ENCODE measurements at regions not wholly inside any gene's neighbourhood (a gene's known extent, or its start where the extent isn't known, plus 50 kb on each side); places are given as distances from the start of the nearest gene placed in this dataset.

DNA sequence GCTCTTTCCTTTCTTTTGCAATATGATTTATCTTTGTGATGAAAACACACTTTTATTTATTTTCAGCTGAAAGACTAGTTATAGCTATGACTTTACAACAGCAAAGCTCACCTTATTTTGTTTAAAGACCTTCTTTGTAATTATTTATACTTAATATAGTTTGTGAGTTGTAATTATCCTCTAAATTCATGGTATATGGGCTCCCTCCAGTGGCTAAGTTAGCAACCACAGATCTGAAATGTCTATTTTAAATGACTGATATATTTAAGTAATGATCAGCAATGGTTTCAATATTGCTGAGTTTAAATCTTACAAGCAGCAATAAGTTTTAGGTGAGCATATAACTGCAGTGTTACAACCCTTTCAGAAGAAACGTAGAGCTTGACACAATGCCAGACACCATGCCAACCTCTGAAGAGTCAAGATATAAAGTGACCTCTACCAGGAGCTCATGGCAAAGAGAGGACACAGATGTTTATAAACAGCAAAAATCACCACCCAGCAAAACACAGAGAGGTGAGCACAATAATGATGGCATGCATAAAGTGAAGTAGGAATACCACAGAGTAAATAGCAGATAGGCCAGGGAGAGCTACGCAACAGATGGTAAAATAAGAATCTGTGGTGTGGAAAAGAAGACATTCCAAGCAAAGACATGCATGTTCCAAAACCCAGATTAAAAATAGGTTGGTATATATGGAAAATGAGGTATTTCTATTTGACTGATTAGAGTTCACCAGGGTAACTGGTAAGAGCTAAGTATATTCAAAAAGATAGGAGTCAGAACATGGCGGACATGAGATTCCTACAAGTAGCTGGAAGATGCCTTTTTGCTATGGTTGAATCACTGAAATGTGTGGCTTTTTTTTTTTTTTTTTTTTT, 143.7 kb upstream of the ZNF385D start:
- TF ChIP-seq, protein P1, sequence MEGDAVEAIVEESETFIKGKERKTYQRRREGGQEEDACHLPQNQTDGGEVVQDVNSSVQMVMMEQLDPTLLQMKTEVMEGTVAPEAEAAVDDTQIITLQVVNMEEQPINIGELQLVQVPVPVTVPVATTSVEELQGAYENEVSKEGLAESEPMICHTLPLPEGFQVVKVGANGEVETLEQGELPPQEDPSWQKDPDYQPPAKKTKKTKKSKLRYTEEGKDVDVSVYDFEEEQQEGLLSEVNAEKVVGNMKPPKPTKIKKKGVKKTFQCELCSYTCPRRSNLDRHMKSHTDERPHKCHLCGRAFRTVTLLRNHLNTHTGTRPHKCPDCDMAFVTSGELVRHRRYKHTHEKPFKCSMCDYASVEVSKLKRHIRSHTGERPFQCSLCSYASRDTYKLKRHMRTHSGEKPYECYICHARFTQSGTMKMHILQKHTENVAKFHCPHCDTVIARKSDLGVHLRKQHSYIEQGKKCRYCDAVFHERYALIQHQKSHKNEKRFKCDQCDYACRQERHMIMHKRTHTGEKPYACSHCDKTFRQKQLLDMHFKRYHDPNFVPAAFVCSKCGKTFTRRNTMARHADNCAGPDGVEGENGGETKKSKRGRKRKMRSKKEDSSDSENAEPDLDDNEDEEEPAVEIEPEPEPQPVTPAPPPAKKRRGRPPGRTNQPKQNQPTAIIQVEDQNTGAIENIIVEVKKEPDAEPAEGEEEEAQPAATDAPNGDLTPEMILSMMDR (IDR thresholded peaks at IDR 0.05) = peak; percentile 15 to 49 (median 32)
- TF ChIP-seq POLR2A (IDR thresholded peaks at IDR 0.05) (no peak), POLR2AphosphoS5 (IDR thresholded peaks at IDR 0.05) (no peak)
